ENCODE measurements at regions not wholly inside any gene's neighbourhood (a gene's known extent, or its start where the extent isn't known, plus 50 kb on each side); places are given as distances from the start of the nearest gene placed in this dataset.

DNA sequence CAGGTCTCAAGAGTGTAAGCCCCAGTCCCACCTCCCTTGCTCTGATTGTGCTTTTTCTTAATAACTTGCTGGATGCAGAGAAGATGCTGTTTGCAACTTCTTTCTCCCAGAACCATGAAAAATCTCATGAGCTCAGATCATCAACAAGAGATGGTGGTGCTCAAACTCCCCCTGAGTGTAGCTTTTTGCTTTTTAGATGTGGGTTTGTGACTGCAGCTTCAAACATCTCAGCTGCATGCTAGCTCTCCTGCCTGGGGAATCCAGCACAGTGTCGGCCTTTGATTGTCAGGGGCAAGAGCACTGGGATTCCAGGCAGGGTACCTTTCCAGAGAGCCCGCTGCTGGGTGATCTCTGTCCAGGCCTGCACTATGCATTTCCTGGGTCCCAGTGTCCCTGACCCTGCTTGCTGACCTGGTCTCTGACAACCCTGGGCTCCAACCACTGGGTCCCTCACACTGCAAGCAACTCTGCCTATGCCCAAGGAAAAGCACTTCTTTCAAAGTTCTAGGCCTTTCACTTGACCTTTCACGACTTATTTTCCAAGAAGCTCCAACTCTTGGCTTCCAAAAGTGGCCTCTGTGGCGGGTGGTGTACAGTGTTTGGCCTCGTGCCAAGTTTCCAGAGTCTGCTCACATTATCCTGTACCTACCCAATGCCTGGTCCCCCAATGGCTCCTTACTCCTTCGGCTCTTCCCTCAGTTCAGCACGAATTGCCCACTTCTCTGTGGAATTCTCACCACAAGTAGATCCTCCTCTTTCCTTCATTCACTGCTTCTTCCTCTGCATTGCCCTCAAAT is 69.7 kb upstream of the LY86 start:
- DNase-seq (ENCODE audit: low read depth in 1 of 2, low spot score in 1 of 2): no peak

DNA sequence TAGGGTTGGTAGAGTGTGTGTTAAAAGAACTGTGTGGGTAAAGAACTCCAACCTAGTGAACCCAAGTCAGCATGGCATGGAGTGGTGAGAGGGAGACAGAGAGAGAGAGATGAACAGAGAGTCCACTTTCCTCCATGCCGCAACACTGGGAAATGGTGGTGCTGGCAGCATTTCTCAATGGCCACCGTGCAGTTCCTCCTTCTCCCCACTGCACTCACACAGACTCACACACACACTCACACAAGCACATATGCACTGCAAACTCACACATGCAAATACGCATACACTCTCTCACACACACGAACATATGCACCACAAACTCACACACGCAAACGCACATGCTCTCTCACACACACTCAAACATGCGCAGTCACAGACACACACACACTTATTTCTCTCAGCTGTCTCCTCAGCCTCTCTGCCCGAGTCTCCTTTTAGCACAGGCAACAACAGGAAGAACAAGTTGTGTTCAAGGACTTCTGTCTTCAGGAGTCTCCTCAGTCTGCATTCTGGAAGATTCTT is 66.5 kb upstream of the LY86 start:
- no peak for DNase-seq (ENCODE audit: low read depth in 1 of 2, low spot score in 1 of 2)

DNA sequence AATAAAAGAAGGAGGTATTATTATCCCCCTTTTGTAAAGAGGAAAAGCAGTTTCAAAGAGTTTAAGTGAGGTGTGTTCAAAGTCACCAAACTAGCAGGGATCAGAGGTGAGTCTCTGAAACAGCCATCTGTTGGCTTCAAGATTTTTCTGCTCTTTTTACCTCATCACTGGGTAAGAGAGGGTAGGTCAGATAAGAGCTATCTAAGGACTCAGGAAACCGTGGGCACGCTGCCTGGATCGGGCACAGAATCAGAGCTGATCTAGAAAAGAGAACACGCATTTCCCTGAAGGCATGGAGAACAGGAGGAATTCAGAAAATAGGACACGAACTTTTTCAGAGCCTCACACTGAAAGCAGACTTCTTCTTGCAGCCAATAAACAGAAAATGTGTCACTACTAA is 65.8 kb upstream of the LY86 start:
- DNase-seq (ENCODE audit: low read depth in 1 of 2, low spot score in 1 of 2): no peak

DNA sequence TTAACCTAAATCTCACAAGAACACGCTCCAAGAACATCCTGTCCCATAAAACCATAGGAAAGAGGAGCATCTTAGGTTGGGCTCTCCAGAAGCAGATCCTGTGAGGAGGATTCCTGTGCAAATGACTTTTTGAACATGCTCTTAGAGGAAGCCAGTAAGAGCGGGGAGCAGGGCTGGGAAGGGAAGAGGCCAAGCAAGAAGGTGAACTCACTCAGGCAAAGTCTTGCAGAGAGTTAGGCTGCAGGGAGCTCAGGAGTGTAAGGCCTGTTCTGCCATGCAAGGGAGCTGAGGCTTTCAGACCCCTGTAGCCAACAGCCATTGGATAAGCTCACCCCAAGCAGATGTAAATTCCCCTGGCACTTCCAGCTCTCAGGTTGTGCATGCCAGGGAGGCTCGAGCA is 63.6 kb upstream of the LY86 start:
- DNase-seq (ENCODE audit: low read depth in 1 of 2, low spot score in 1 of 2): no peak

- DNase-seq (ENCODE audit: low read depth in 1 of 2, low spot score in 1 of 2): no peak
These were observed 62.6 kb upstream of the LY86 start for GRCh38 chr6:6525933-6526332.

- no peak for DNase-seq (ENCODE audit: low read depth in 1 of 2, low spot score in 1 of 2)
These were observed 59.2 kb upstream of the LY86 start for GRCh38 chr6:6529275-6529674.

- DNase-seq (ENCODE audit: low read depth in 1 of 2, low spot score in 1 of 2): no peak
These were observed 55.3 kb upstream of the LY86 start for GRCh38 chr6:6533176-6533575.

DNA sequence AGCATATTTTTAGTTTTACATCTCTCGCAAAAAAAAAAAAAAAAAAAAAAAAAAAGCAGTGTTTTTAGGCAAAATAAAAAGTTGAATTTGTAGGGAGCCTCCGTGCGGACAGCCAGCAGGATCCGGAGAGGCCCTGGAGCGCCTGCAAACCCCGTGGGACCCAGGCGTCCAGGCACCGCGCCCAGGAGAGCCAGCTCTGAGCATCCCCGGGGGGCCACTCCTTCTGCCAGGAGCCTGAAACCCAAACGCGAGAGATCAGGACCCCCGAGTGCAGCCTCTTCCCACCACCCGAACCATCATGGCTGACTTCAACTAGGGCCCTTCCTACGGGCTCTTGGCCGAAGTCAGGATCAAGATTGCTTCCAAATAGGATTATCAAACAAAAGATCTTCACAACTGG is 54.1 kb upstream of the LY86 start:
- no peak for DNase-seq (ENCODE audit: low read depth in 1 of 2, low spot score in 1 of 2)

GRCh38 chr6:6537488-6538260 is 50.8 kb upstream of the LY86 start:
- no peak for DNase-seq (ENCODE audit: low read depth in 1 of 2, low spot score in 1 of 2)

GRCh38 chr6:6538261-6538660 is 50.3 kb upstream of the LY86 start:
- DNase-seq (ENCODE audit: low read depth in 1 of 2, low spot score in 1 of 2): no peak

Measured in stimulated activated CD4-positive, alpha-beta T cell treated with anti-CD3 and anti-CD28 coated beads, Interleukin-15, amount 100 ng/mL, for 1 hour (primary cell).